HS-27A (cell line): ENCODE measurements at regions not wholly inside any gene's neighbourhood (a gene's known extent, or its start where the extent isn't known, plus 50 kb on each side); places are given as distances from the start of the nearest gene placed in this dataset.
"Not testable (repeated sequence)": the region's sequence is repeated elsewhere in the genome, so short reads cannot be mapped to it uniquely, and the experiment has no call there.

Source experiments
- DNase-seq: peaks from one replicate; pipeline ENCODE4 v3.0.0-alpha.2; 2012; ENCODE audit warnings: low read depth, missing footprints

DNA sequence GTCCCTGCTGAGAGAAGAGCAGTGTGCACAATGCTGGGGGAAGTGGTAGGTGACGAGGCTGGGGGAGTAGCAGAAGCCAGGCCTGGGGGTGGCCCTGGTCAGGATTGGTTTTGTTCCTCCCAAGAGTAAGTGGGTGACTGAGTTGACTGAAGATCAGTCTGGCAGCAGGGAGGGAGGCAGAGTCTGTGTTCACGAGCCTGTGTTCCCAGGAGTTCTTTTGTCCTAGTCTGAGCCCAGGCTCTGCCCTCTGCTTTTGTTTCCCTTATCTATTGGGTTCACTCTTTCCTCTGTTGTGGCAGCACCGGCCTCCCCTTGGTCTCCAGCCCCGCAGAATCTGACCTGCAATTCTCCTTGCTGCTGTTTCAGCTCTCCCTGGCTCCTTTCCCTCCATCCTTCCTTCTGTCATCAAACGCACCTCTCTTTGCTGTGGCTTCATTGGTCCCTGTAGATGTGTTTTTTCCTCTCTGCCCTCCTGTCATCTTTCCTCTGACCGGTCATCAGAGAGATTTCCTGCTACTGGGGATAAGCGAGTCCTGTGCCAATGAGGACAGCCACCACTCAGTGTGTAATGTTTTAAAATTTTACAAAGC is 607.4 kb downstream of the KIF4B start:
- no peak for DNase-seq

GRCh38 chr5:155624597-155625241 is 611.2 kb downstream of the KIF4B start:
- DNase-seq = no peak

DNA sequence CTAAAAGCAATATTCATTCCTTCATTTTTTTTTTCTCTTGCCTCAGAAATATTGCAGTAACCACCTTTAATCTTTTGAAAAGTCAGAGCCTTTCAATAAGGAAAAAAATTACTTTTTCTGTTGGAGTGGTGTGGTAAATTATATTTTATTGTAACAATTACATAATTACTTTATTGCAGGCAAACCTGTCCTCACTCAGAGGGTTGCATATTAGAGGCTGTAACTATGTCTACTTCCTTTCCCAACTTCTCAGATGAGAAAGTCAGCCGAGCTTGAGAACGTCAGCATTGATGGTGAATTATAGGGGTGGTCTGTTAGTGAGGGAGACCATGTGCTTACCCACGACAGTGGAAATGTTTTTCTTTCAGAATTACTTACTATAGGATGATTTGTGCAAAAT is 611.8 kb downstream of the KIF4B start:
- no peak for DNase-seq

DNA sequence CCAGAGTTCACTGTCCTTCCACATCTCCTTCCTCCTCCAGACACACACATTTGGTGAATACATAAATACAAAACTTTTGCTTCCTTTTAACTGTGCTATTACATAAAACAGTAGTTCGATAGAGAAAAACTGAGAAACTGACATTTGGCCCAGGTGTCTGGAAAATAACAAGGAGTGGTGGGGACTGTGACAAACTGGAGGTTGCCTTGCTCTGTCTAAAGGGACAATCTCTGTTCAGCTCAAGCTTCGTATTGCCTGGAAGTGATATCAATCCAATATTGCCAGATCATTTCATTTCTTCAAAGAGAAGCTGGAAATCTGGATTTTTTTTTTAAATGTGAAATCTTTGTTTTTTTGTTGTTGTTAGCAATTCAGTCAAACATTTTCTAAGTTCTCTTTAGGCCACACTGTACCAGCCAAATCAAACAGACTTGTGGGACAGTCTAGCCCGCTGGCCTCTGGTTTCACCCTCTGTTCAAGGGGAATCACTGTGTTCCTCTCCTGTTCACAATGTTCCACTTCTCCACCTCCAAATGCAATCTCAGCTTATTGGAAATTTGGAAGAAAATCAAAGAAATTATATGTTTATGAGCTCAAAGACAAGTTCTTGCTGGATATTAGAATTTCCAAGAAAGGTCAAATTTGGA is 612.5 kb downstream of the KIF4B start:
- DNase-seq = no peak

- DNase-seq = no peak
Observed at GRCh38 chr5:155626592-155626991, 613.0 kb downstream of the KIF4B start.

DNA sequence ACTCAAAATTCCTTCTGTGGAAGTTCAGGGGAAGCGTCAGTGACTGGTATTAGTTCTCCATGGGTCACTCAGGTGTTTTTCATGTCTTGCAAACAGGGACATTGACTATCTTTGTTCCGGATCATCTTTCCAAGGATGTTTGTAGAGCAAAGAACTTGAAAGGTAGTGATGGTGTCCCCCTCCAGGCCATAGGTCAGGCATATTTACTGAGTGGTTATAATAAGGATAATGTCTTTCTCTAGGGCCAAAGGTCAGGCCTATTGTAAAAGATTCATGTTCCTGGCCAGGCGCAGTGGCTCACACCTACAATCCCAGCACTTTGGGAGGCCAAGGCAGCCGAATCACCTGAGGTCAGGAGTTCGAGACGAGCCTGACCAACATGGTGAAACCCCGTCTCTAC is 614.8 kb downstream of the KIF4B start:
- DNase-seq = no peak

GRCh38 chr5:155629597-155629996 is 616.0 kb downstream of the KIF4B start:
- DNase-seq = no peak

DNA sequence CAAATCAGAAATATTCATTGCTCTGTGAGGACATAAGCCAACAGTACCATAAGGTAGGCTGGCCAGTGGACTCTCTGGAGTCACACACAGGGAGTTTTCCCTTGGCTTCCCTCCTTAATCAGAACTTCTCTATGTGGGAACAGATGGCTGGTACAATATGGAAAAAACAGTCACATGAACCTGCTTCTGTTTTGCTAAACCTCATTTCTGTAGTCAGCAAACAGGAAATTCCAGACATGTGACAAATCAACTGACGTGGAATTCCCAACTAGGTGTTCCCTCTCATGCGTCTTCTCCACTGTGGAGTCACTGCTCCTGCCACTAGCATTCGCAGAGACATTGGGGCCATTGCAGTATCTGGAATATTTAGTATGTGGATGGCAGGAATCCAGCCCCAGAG is 617.6 kb downstream of the KIF4B start:
- DNase-seq = no peak

GRCh38 chr5:155633338-155633957 is 619.9 kb downstream of the KIF4B start:
- no peak for DNase-seq

DNA sequence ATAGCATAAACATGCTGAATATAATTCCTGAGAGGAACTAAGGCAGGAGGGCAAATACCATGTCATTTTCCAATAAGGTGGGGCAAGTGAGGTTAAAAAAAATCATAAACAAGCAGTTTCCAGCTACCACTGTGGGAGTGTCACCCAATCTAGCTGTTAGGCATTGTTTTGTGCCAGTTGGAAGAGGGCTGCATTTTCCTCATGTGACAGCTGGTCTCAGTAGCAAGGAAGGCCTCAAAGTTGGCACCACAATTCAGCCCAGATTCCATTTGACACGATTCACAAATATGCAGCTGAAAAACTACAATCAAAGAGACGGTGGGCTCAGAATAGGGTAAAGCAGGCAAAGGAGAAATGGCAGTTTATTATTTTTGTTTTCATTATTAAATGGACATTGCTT is 636.1 kb downstream of the KIF4B start:
- no peak for DNase-seq

GRCh38 chr5:155655569-155655968 is 642.0 kb downstream of the KIF4B start:
- no peak for DNase-seq

GRCh38 chr5:155661859-155662258 is 648.3 kb downstream of the KIF4B start:
- DNase-seq = no peak

DNA sequence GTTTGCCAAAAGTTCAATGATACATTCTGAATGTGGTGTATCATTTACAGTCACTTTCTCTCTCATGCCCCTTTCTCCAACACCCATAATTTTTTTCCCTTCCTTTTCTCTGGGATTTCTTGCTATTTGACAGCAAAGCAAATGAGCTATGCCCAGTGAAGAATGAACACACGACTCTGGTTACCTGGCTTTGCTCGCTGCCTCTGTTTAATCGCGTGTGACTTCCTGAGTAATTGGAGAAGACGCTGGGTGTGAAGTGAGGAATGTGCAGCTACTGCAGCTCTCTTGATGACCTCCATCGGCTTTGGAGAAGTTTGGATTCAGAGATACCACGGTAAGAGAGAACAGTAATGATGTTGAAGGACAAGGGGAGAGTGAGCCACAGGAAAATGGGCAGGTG is 651.8 kb downstream of the KIF4B start:
- DNase-seq = no peak

- DNase-seq = not testable (repeated sequence)
Observed at GRCh38 chr5:155672001-155672400, 655.0 kb upstream of the SGCD start.

DNA sequence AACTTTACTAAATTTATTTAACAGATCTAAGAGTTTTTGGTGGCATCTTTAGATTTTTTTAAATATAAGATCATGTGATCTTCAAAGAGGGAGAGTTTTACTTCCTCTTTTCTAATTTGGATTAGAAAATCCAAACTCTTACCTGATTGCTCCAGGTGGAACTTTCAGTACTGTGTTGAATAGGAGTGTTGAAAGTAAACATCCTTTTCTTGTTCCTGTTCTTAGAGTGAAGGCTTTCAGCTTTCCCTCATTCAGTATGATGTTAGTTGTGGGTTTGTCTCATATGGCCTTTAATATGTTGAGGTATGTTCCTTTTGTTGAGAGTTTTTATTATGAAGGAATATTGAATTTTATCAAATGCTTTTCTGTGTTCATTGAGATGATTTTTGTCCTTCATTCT is 650.0 kb upstream of the SGCD start:
- no peak for DNase-seq

DNA sequence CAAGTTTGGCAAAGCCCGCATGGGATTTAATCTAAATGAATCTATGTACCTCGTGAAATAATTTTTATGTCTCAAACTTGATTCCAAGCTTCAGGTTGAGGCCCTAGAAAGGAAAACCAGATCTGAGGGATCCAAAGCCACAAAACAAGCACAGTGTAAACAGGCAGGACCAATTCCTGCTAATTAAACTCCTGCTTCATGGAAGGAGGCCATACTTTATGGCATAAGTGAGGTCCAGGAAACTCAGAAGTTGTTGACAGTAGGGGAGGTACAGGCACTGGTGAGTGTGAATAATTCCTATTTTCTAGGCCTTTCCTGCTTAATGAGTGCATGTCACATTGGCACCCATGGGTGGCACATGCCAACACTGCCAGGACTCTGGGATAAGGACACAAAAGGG is 648.6 kb upstream of the SGCD start:
- DNase-seq = no peak

DNA sequence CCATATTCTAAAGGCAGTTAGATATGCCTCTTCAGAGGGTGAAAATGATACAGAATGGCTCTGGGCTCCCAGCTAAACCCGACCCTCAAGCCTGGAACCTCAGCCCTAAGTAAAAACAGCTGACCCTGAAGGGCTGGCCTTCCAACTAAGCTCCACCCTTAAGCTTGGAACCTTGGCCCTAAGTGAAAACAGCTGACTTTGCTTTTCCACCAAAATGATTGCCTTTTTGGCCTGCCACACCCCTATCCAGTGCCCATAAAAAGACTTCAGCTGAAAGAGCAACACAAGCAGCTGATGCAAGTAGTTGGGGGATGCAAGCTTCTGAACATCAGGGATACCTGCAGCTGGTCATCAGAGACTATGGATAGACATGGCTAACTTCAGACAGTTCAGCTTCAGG is 647.4 kb upstream of the SGCD start:
- no peak for DNase-seq

GRCh38 chr5:155684417-155684816 is 642.5 kb upstream of the SGCD start:
- DNase-seq = no peak

- DNase-seq = no peak
Observed at GRCh38 chr5:155686131-155686530, 640.8 kb upstream of the SGCD start.

GRCh38 chr5:155689406-155689805 is 637.6 kb upstream of the SGCD start:
- DNase-seq = no peak

GRCh38 chr5:155696362-155696761 is 630.6 kb upstream of the SGCD start:
- DNase-seq = no peak

DNA sequence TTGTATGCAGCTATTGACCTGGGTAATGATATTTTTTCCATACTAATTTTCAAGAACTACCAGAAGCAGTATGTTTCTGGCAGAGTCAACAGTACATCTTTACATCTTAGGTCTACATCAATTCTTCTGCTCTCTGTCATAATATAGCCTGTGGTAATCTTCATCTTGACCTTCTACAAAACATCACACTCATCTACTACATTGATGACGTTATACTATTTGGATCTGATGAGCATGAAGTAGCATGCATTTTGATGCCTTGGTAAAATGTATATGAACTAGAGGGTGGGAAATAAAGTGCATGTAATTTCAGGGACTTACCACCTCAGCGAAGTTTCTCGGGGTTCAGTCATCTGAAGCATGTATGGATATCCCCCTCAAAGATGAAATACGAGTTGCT is 629.7 kb upstream of the SGCD start:
- DNase-seq = no peak

GRCh38 chr5:155699385-155699784 is 627.6 kb upstream of the SGCD start:
- DNase-seq = no peak
